HL-60 (cell line): ENCODE measurements at regions not wholly inside any gene's neighbourhood (a gene's known extent, or its start where the extent isn't known, plus 50 kb on each side); places are given as distances from the start of the nearest gene placed in this dataset.

ENCODE experiments used
- POLR2AphosphoS5 ChIP-seq: IDR thresholded peaks from 2 replicates; pipeline ENCODE4 v1.6.1; 2012; ENCODE audit warnings: low read depth
- TF ChIP-seq, protein P1 (sequence below): IDR thresholded peaks from one replicate; pipeline ENCODE4 v1.5.1; 2011; ENCODE audit warnings: low read length, control low read depth, inconsistent platforms; ENCODE audit not compliant: insufficient read depth

DNA sequence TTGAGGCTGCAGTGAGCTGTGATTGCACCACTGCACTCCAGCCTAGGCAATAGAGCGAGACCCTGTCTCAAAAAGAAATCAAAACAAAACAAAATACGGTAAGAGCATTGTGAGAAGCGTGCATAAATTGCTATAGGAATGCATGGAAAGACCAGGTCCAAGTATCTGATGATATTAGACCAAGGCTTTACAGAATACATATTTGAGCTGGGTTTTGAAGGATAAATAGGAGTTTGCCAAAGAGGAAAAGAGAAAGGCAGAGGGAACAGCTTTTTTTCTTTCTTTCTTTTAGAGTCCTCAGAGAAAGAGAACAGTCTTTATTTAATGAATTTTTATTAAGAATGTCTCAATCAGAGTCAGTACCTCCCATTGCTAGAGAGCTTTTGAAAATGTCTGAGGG, 79.5 kb upstream of the PRPS1 start:
- TF ChIP-seq, protein P1, sequence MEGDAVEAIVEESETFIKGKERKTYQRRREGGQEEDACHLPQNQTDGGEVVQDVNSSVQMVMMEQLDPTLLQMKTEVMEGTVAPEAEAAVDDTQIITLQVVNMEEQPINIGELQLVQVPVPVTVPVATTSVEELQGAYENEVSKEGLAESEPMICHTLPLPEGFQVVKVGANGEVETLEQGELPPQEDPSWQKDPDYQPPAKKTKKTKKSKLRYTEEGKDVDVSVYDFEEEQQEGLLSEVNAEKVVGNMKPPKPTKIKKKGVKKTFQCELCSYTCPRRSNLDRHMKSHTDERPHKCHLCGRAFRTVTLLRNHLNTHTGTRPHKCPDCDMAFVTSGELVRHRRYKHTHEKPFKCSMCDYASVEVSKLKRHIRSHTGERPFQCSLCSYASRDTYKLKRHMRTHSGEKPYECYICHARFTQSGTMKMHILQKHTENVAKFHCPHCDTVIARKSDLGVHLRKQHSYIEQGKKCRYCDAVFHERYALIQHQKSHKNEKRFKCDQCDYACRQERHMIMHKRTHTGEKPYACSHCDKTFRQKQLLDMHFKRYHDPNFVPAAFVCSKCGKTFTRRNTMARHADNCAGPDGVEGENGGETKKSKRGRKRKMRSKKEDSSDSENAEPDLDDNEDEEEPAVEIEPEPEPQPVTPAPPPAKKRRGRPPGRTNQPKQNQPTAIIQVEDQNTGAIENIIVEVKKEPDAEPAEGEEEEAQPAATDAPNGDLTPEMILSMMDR: no peak
- no peak for TF ChIP-seq POLR2AphosphoS5
